Astrocyte (in vitro differentiated cells and primary cell): ENCODE measurements at regions not wholly inside any gene's neighbourhood (a gene's known extent, or its start where the extent isn't known, plus 50 kb on each side); places are given as distances from the start of the nearest gene placed in this dataset.

Experiments used
- DNase-seq: peaks from one replicate; pipeline ENCODE4 v3.0.0-alpha.2; 2010; ENCODE audit warnings: low read depth
- FAIRE-seq: peaks from 2 replicates; lab custom pipeline; 2011; peaks lifted over from hg19 to GRCh38; lab: Jason Lieb, UNC
- H2AFZ ChIP-seq: 2 replicates; pipeline ENCODE4 v1.6.0; 2012; ENCODE audit warnings: low read depth, low read length, inconsistent platforms
- H3K27ac ChIP-seq: 2 replicates; pipeline ENCODE4 v1.5.1; 2011; ENCODE audit warnings: low read depth, low read length, inconsistent platforms
- H3K27me3 ChIP-seq: 2 replicates; pipeline ENCODE4 v1.6.0; 2011; ENCODE audit warnings: low read length, inconsistent platforms; ENCODE audit not compliant: insufficient read depth
- H3K36me3 ChIP-seq: 2 replicates; pipeline ENCODE4 v1.5.1; 2011; ENCODE audit warnings: low read length, inconsistent platforms; ENCODE audit not compliant: insufficient read depth
- H3K4me1 ChIP-seq: 2 replicates; pipeline ENCODE4 v1.5.1; 2011; ENCODE audit warnings: low read length, inconsistent platforms; ENCODE audit not compliant: insufficient read depth
- H3K4me2 ChIP-seq: 2 replicates; pipeline ENCODE4 v1.6.0; 2012; ENCODE audit warnings: low read length, inconsistent platforms
- H3K4me3 ChIP-seq: 2 replicates; pipeline ENCODE4 v1.5.1; 2011; ENCODE audit warnings: low read depth, mild to moderate bottlenecking, low read length, inconsistent platforms; ENCODE audit not compliant: insufficient read depth
- H3K79me2 ChIP-seq: 2 replicates; pipeline ENCODE4 v1.6.0; 2012; ENCODE audit warnings: mild to moderate bottlenecking, low read length, inconsistent platforms; ENCODE audit not compliant: insufficient read depth
- H3K9ac ChIP-seq: 2 replicates; pipeline ENCODE4 v1.6.0; 2012; ENCODE audit warnings: mild to moderate bottlenecking, low read length, inconsistent platforms
- H3K9me3 ChIP-seq: 2 replicates; pipeline ENCODE4 v1.5.1; 2012; ENCODE audit warnings: low read depth, mild to moderate bottlenecking, low read length, inconsistent platforms; ENCODE audit not compliant: insufficient read depth
- H4K20me1 ChIP-seq: 2 replicates; pipeline ENCODE4 v1.6.0; 2012; ENCODE audit warnings: low read length, inconsistent platforms; ENCODE audit not compliant: insufficient read depth
- H3K27ac Mint-ChIP-seq: one replicate; pipeline ENCODE4 v1.8.0; 2021; ENCODE audit warnings: mild to moderate bottlenecking, mixed read lengths; ENCODE audit not compliant: unreplicated experiment
- H3K27me3 Mint-ChIP-seq: one replicate; pipeline ENCODE4 v1.8.0; 2021; ENCODE audit warnings: low read depth, mixed read lengths; ENCODE audit not compliant: unreplicated experiment
- H3K36me3 Mint-ChIP-seq: one replicate; pipeline ENCODE4 v1.8.0; 2021; ENCODE audit warnings: low read depth, mixed read lengths; ENCODE audit not compliant: unreplicated experiment
- H3K4me1 Mint-ChIP-seq: one replicate; pipeline ENCODE4 v1.8.0; 2021; ENCODE audit warnings: low read depth, mixed read lengths; ENCODE audit not compliant: unreplicated experiment
- H3K4me3 Mint-ChIP-seq: one replicate; pipeline ENCODE4 v1.8.0; 2021; ENCODE audit warnings: mild to moderate bottlenecking, moderate library complexity, mixed read lengths; ENCODE audit not compliant: unreplicated experiment
- H3K9me3 Mint-ChIP-seq: one replicate; pipeline ENCODE4 v1.8.0; 2021; ENCODE audit warnings: mild to moderate bottlenecking, mixed read lengths; ENCODE audit not compliant: unreplicated experiment
- CTCF ChIP-seq: IDR thresholded peaks from 2 replicates; pipeline ENCODE4 v1.5.1; 2011; ENCODE audit warnings: low read depth, mild to moderate bottlenecking, inconsistent platforms, low read length, moderate library complexity; ENCODE audit not compliant: insufficient read depth
- EZH2 ChIP-seq: IDR thresholded peaks from 2 replicates; pipeline ENCODE4 v1.6.1; 2012; ENCODE audit warnings: mild to moderate bottlenecking, low read length, inconsistent platforms; ENCODE audit not compliant: insufficient read depth

- Histone ChIP-seq H3K79me2 (no peaks in the 10 kb centered on the region), H3K27ac (no peak overlapping the region), H3K9ac (no peak overlapping the region), H3K4me2 (no peak overlapping the region), H3K36me3 (no peaks in the 10 kb centered on the region), H2AFZ (no peak overlapping the region), H4K20me1 (no peaks in the 10 kb centered on the region), H3K4me3 (no peak overlapping the region), H3K27me3 (peaks cover 11% of the 10 kb centered on the region), H3K4me1 (no peaks in the 10 kb centered on the region), H3K9me3 (no peaks in the 10 kb centered on the region)
- no peaks in the 10 kb centered on the region for H3K4me1 Mint-ChIP-seq
- no peak overlapping the region for H3K4me3 Mint-ChIP-seq
- no peaks in the 10 kb centered on the region for H3K36me3 Mint-ChIP-seq
- peaks cover 17% of the 10 kb centered on the region for H3K27me3 Mint-ChIP-seq
- FAIRE-seq (no peak), DNase-seq (no peak)
- TF ChIP-seq EZH2 (no peak), CTCF (no peak)
- no peak overlapping the region for H3K27ac Mint-ChIP-seq
- no peaks in the 10 kb centered on the region for H3K9me3 Mint-ChIP-seq
These were observed 79.7 kb upstream of the GOLGA8B start for GRCh38 chr15:34663101-34663500.

- H3K9ac ChIP-seq = no peak overlapping the region
- no peak for FAIRE-seq
These were observed 75.6 kb upstream of the GOLGA8B start for GRCh38 chr15:34659056-34659455.

More at GRCh38 chr15:34659056-34659455, 75.6 kb upstream of the GOLGA8B start:
- Histone ChIP-seq H3K4me1 (no peaks in the 10 kb centered on the region), H3K79me2 (no peaks in the 10 kb centered on the region), H4K20me1 (no peaks in the 10 kb centered on the region), H3K36me3 (no peaks in the 10 kb centered on the region), H3K4me3 (no peak overlapping the region), H2AFZ (no peak overlapping the region), H3K9me3 (no peaks in the 10 kb centered on the region), H3K27me3 (peaks cover 7% of the 10 kb centered on the region), H3K27ac (no peak overlapping the region), H3K4me2 (no peak overlapping the region)
- Mint-ChIP-seq H3K36me3 (no peaks in the 10 kb centered on the region), H3K4me1 (peaks cover 4% of the 10 kb centered on the region), H3K27me3 (peaks cover 10% of the 10 kb centered on the region), H3K4me3 (no peak overlapping the region), H3K9me3 (no peaks in the 10 kb centered on the region), H3K27ac (no peak overlapping the region)
- no peak for TF ChIP-seq EZH2
- no peak for TF ChIP-seq CTCF
- DNase-seq = no peak
